NCI-H2107 treated with DMSO at 0.1 percent for 48 hours (cell line): ENCODE measurements at regions not wholly inside any gene's neighbourhood (a gene's known extent, or its start where the extent isn't known, plus 50 kb on each side); places are given as distances from the start of the nearest gene placed in this dataset.

Experiments
- DNase-seq: peaks from one replicate; lab custom pipeline; 2025; ENCODE audit not compliant: unreplicated experiment; lab: John Stamatoyannopoulos, UW

DNA sequence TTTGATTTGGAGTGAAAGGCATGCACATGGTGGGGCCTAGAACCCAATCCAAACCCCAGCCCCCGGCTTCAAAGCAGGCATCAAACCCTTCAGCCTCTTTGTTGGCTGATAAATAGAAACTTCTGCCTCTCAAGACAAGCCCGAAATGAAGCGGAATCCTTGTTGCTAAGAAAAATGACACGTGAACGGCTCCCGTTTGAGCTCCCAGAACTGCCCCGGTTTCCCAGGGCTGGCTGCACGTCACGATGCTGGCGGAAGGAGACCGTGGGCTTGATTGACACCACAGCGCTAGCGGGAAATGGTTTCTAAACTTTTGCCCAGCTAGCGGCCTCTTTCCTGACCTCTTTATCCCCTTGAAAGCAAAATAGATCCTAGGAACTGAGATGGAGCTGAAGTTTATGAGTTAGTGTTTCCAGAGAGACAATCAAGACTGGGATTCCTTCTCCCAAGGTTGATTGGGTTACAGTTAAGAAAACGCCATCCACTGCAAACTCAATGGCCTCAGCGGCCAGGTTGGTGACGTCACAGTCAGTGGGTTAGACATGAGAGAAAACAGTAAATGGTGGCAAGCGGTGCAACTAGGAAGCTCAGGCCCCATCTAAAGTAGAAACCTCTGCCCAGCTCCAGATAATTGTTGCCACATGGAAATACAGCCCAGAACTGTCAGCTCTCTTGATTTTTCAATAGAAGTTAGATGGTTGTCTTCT, 117.0 kb downstream of the ANKRD60 start:
- DNase-seq, result no peak

DNA sequence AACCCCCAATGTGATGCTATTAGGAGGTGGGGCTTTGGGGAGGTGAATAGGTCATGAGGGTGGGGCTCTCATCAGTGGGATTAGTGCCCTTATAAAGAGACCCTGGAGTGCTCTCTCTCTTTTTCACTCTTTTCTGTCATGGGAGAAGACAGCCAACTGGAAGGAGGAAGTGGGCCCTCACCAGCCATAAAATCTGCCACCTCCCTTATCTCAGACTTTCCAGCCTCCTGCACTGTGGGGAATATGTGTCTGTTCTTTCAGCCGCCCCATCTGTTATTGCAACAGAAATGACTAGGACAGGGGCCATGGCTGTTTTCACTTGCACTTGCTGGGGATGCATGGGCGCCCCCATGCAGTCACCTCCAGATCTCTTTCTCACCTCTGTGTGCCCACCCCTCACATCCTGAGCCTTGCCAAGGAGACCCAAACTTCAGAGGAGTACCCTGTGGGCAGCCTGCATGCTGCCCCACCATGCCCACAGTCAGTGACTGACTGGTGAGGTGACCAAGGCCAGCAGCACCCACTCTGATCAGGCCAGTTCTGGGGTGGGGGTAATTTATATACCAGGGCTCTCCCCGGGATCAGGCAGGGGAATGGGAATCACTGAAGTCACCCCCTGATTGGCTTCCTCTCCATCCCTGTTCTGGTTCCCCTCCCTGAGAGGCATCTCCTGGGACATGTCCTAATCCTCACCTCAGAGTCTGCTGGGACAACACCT, 118.4 kb downstream of the ANKRD60 start:
- DNase-seq, result no peak

DNA sequence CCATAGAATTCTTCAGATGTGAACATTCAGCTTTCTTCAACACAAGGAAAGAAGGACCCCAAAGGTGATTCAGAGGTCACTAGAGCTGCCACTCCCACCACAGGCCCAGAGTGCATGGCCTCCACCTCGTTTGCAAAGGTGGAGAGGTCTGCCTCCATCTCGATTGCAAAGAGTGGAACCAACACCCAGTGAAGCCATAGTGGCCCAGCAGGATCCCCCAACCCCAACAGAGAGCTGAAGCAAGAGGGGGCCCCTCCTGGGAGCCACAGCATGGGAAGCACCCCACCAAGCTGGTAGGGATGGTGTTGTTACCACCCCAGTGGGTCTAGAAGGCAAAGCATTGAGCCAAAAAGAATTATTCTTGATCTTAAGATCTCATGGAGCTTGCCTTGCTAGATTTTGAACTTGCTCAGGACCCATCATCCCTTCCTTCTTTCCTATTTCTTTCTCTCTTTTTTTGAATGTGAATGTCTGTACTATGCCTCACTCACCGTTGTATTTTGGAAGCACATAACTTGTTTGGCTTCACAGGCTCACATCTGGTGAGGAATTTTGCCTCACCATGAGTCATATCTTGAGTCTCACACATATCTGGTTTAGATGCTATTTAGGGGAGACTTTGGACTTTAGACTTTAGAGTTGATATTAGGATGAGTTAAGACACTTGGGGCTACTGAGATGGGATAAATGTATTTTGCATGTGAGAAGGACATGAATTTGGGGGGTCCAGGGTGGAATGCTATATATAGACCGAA, 119.2 kb downstream of the ANKRD60 start:
- DNase-seq, result no peak

DNA sequence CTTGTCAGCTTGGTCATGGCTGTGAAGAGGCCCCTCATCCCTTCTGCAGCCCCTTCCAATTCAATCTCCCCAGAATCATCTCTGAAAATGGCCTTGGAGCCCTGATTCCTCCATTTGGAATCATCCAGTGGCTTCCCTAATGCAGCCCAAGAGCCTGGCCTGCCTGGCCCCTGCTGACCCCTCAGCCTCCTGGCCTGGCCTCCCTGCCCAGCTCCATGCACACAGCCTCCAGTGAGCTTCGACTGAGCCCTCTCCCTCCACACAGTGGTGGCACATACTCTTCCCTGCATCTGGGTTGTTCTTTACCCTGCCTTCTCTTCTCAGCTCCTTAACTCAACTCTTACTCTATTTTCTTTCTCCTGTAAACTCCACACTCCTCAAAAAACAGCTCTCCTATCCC, 120.9 kb downstream of the ANKRD60 start:
- DNase-seq, result no peak

DNA sequence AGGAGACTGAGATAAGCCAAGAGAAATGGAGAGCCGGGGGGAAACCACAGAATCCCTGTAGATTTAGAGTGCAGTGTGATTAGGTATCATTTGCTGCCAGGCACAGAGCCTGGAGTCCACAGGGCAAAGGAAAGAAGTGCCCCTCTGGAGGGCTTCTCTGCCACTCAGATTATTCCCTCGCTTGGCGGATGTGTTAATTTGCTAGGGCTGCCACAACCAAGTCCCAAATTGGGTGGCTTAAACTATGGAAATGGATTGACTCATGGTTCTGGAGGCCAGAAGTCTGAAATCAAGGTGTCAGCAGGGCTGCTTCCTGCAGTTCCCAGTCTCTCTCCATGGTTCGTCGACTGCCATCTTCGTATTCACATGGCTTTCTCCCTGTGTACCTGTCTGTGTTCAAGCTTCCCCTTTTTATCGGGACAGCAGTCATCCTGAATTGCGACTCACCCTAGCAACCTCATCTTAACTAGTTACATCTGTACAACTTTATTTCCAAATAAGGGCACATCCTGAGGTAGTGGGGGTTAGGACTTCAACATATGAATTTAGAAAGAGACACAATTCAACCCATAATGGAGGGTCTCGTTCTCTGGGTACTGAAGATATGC, 122.2 kb downstream of the ANKRD60 start:
- DNase-seq, result no peak

DNA sequence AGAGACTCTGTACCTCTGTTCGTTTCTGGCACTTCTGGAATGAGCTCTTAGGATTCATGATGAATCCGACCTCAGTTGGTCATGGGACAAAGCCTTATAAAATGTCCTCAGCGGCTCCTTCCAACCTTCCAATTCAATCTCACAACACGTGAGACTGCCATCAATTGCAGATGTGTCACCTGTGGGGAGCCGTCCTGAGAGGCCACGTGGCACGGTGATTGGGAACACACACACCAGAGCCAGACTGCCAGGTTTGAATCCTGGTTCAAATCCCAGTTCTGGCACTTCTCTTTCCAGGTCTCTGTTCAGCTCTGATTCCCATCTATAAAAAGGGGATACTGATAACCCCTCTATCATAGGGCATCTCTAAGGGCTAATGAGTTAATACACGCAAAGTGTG, 124.5 kb downstream of the ANKRD60 start:
- DNase-seq, result no peak

DNA sequence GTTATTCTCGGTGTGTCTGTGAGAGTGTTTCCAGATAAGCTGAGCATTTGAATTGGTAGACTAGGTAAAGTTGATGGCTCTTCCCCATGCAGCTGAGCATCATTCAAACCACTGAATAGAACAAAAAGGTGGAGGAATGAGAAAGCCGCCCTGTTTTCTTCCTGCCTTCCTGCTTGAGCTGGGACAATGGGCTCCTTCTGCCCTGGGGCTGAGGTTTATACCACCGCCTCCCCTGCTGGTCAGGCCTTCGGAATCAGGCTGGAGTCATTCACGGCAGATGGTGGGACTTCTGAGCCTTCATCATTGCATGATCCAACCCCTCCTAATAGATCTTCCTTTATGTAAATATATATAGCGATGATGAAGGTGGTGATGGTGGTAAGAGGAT, 124.9 kb downstream of the ANKRD60 start:
- no peak for DNase-seq

DNA sequence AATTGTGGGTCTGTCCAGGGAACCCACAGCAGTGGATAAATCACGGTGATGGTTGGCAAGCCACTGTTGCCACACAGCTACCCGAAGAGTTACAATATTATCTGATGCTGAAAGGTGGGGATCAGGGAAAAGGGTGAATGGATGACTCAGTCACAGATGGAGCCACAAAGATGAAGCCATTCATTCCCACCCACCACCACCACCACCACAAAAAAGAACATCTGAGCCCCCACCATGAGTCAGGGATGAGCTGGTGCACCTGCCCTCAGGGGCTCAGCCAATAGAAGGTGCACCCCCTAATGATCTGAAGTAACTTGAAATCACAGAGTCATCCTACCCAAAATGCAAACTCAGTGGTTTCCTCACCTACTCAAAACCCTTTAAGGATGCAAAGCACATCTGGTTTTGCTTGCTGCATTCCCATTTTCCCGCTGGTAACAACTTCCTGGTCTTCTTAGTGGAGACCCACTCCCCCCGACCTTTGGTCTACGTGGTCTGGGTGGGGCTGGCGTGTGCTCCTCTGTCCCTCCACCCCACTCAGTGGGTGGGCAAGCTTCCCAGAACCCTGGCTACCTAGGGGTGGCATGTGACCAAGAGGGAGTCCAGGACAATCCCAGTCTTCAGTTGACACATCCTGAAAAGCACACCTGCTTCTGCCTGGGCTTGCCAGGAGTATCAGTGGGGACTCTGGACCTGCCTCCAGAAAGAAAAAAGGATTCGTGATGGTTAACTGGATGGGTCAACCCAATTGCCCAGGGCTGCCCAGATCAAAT, 125.5 kb downstream of the ANKRD60 start:
- no peak for DNase-seq

DNA sequence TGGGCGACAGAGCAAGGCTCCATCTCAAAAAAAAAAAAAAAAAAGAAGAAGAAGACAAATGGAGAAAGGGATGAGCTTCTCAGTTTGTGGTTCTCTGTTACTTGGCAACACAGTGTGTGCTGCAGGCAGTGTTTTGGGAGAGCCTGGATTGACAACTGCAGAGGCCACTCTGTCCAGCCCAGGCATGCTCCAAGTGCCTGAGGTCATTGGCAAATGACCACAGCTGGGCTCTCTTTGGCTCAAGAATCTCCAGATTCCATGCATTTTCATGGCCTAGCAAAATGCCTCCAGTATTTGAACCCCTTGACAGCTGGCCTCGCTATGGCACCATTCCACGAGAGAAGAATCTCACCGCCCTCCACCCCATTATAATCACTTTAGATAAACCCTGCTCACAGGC, 126.2 kb downstream of the ANKRD60 start:
- DNase-seq, result no peak

DNA sequence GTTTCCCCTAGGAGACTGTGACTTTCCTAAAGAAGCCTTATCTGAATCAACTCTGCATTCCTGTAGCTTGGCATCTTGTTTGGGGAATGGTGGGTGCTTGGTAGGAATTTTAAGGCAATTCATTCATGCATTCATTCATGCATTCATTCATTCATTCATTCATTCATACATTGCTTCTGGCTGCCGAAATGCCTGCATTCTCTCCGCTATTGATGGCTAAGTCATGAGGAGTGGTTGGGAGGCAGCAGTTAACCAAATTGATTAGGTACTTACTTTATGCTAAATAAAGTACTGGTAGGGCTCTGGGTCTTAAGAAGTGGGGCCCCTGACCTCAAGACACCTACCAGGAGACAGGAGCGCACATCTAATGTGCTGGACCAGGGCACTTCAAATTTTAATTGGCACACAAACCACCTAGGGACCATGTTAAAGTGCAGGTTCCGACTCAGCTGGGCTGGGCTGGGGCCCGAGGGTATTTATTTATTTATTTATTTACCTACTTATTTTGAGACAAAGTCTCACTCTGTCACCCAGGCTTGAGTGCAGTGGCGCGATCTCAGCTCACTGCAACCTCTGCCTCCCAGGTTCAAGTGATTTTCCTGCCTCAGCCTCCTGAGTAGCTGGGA, 127.6 kb downstream of the ANKRD60 start:
- DNase-seq, result no peak

DNA sequence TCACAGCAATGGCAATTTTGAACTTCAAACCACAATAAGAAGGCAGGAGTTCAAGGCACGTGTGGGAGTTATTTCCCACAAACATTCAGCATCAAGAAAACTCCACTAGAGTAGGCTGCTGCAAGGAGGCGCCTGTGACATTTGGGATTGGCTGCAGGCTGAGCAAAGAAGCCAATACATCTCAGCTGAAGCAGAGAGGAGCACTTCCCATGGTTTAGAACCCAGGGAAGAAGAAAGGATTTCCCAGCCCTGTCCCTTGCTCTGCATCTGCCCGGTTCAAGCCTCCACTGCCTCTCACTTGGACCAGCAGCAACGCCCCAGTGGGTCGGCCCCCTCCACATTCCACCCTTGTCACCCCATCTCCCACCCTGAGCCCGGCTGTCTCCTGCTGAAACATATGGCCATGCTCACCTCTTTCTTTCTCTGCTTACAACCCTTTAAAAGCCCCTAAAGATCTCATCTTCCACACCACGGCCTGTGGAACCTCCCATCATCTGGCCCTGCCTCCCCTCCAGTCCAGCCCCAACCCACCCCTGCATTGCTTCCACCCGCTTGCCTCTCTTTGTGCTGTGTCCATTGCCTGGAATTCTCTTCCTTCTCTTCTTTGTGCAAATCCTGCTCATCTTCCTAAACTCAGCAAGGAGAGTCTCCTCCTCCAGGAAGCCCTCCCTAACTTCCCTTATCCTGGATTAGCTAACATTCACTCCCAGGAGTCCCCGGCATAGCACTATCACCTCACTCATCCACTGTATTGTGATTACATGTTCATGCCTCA, 128.3 kb downstream of the ANKRD60 start:
- DNase-seq, result no peak

DNA sequence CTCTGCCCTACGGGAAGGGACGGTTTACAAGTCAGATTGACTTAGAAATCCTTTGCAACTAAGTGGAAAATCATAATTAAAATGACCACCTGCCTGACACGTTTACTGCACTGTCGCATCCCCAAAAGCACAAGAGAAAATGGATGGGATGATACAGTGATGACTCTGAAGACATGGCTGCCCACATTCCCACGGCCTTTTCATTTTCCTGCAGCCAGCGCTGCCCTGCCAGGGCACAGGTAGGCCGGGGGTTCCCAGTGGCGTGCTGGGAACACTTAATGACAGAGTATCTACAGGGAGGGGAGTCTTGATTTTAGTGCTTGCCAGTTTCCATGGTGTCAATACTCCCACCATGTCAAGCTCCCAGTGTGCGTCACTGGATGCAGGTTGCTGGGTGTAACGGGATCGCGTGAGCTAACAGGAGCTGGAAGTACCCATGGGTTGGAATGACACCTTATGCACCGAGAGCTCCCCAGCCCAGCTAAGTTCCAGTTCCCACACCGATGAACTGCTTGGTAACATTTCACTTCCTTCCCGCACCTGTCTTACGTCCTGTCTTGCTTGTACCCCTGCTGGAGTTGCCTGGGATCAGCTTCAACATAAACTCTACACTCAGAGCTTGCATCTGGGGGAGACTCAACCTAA, 129.0 kb downstream of the ANKRD60 start:
- DNase-seq, result no peak

DNA sequence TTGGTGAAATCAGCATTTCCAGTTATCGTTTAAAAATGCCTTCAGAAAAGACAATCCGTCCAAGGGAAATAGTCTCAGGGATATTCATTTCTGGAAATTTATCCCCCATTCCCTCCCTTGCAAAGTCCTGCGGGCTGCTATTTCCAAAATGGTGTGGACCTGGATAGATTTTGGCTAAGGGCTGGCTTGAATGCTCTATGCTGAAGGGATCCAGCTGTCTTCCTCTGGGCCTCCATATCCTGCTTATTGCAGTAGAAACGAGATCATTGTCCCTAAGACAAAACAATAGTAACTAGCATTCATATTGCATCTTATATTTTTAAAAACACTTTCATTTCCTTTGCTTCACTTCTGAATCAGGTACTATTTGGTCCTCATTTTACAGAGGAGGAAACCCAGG, 129.9 kb downstream of the ANKRD60 start:
- DNase-seq, result no peak

DNA sequence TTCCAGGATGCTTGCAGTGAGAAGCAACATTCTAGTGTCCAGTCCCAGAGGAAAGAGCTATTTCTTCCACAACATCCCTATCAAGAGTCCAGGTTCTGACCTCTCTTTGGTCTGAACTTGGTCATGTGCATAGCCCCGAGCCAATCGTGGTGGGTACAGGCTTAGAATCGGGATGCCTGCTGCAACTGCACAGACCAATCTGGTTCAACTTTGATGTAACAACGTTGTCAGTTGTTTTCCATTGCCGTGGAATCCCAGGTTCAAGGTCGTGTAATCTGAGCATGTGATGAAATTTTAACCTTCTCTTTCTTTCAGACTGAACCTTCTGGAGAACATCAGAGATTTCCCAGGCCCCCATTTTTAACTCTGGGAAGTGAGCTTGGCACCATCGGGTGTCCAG, 130.5 kb downstream of the ANKRD60 start:
- DNase-seq, result no peak

DNA sequence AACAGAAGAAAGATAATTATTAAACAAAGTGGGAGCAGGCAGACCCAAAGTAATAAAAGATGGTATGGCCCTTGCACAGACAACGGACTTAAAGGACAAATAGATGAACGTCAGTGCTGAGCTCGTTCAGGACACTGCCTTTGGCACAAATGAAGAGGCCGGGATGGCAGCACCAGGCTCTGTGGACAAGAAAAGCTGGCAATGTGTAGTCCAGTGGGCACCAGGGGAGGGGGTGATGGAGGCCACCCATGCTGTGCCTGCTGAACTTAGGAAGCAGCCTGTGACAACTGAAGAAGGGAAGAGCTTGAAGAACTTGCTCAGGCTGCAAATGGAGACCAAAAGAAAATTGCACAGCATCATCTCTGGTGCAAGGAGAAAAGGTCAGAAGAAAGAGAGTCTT, 131.0 kb downstream of the ANKRD60 start:
- DNase-seq, result no peak

DNA sequence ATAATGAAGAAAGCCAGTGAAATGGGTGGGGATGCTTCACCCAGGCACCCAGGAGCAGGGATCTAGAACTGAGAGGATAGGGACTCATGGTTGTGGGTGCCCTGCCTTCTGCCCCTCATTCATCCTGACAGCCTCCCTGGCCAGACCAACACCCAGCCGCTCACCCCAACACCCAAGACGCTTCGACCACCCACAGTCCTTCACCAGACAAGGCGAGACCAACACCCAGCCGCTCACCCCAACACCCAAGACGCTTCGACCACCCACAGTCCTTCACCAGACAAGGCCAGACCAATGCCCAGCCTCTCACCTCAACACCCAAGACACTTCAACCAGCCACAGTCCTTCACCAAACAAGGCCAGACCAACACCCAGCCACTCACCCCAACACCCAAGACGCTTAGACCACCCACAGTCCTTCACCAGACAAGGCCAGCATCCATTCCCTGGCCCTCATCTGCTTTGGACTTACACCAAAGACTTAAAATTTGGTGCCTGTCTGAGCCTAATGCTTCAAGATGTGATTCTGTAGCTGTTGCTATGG, 131.5 kb downstream of the ANKRD60 start:
- DNase-seq, result no peak

DNA sequence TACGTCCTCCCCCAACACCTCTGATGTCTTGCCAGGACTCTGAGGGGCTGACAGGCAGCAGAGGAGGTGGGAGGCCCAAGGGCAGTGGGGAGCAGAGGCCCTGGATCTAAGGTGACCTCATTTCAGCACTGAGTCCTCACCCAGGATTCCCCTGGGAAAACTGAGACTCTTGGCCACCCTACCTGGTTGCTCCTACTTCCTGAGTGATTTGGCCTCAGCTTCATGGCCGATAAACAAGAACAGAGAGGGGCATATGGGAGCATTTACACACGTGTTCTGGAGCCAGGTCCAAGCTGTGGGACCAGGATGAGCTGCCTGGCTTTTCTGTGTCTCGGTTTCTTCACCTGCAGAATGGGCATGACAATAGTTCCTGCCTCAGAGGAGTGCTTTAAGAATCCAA, 133.8 kb downstream of the ANKRD60 start:
- no peak for DNase-seq

DNA sequence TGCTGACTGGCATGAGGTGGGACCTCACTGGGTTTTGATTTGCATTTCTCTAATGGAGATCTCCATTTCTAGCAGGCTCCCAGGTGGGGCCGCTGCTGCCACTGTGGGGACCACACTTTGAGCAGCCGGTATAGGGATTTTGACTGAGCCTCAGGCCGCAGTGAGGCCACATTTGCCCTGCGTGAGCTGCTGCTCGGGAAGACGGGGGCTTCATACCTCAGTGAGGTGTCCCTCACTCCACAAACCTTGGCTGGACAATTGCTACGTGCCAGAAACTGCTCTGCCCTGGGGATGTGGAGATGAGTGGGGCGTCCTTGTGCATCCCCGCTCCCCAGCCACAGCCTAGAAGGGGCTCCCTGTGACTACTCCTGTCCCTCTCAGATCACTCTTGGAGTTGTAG, 134.3 kb downstream of the ANKRD60 start:
- DNase-seq, result no peak

DNA sequence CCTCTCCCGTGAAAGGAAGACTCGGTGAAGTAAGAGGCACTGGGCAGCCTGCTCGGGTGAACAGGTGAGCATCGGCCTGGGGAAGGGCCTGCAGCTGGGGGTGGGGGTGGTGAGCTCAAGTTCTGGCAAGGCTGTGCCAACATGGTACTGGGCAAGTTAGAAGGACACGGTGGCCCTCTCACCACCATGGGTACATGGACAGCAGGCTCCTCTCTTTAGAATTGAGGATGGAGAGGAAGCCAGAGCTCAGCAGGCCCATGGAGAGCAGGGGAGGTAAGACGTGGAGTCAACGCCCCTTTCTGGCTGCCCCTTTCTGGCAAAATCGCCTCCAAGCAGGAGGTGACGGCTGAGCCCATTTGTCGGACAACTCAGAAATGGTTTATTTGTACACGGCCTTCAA, 135.6 kb downstream of the ANKRD60 start:
- no peak for DNase-seq
